ENCODE measurements at regions not wholly inside any gene's neighbourhood (a gene's known extent, or its start where the extent isn't known, plus 50 kb on each side); places are given as distances from the start of the nearest gene placed in this dataset.

DNA sequence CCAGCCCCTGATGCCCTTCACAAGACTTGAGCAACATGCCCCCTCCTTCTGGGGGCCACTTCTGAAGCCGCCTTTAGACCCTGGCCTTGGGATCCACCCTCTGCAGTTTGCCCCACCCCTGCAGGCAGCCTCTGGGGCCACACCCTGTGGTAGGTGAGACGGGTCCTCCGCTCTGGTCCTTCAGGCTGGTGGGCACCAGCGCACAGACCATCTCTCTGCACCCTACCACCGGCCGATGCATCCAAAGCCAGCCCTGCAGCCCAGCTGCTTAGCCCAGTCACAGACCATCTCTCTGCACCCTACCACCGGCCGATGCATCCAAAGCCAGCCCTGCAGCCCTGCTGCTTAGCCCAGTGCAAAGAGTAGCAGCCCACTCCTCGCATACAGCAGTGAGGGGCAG is 159.3 kb upstream of the ECI2 start:
- TF ChIP-seq POLR2A (IDR thresholded peaks at IDR 0.05): no peak
- TF ChIP-seq, protein P1, sequence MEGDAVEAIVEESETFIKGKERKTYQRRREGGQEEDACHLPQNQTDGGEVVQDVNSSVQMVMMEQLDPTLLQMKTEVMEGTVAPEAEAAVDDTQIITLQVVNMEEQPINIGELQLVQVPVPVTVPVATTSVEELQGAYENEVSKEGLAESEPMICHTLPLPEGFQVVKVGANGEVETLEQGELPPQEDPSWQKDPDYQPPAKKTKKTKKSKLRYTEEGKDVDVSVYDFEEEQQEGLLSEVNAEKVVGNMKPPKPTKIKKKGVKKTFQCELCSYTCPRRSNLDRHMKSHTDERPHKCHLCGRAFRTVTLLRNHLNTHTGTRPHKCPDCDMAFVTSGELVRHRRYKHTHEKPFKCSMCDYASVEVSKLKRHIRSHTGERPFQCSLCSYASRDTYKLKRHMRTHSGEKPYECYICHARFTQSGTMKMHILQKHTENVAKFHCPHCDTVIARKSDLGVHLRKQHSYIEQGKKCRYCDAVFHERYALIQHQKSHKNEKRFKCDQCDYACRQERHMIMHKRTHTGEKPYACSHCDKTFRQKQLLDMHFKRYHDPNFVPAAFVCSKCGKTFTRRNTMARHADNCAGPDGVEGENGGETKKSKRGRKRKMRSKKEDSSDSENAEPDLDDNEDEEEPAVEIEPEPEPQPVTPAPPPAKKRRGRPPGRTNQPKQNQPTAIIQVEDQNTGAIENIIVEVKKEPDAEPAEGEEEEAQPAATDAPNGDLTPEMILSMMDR (IDR thresholded peaks at IDR 0.05): no peak
- no peak for TF ChIP-seq POLR2AphosphoS5 (IDR thresholded peaks at IDR 0.05)
- no peak for TF ChIP-seq EP300 (IDR thresholded peaks at IDR 0.05)

Measured in stomach (tissue), 4 donors.